OCI-LY1 (cell line): ENCODE measurements at regions not wholly inside any gene's neighbourhood (a gene's known extent, or its start where the extent isn't known, plus 50 kb on each side); places are given as distances from the start of the nearest gene placed in this dataset.

Experiments
- H2AFZ ChIP-seq: fragments of 200-600 bp; sonication (generic), shearing (Covaris generic); 2 replicates; pipeline ENCODE4 v1.6.0; 2014; ENCODE audit warnings: antibody characterized with exemption, mild to moderate bottlenecking, low read length
- H3F3A ChIP-seq: fragments of 200-600 bp; sonication (generic), shearing (Covaris generic); 2 replicates; pipeline ENCODE4 v1.6.0; 2014; ENCODE audit warnings: mild to moderate bottlenecking, antibody characterized with exemption, low read length, moderate library complexity; ENCODE audit not compliant: insufficient read depth
- H3K27ac ChIP-seq: fragments of 200-600 bp; sonication (generic); 2 replicates; pipeline ENCODE4 v1.5.1; 2014; ENCODE audit warnings: low read length, mixed run types, mild to moderate bottlenecking, low read depth; ENCODE audit not compliant: poor library complexity, severe bottlenecking
- H3K27me3 ChIP-seq: fragments of 200-600 bp; sonication (generic); 2 replicates; pipeline ENCODE4 v1.6.0; 2014; ENCODE audit warnings: antibody characterized with exemption, mild to moderate bottlenecking, low read length, moderate library complexity; ENCODE audit not compliant: insufficient read depth
- H3K36me3 ChIP-seq: fragments of 200-600 bp; sonication (generic); 2 replicates; pipeline ENCODE4 v1.6.1; 2014; ENCODE audit warnings: mild to moderate bottlenecking, antibody characterized with exemption, low read length, moderate library complexity, mixed read lengths; ENCODE audit not compliant: insufficient read depth
- H3K4me1 ChIP-seq: fragments of 200-600 bp; sonication (generic); 2 replicates; pipeline ENCODE4 v1.5.1; 2014; ENCODE audit warnings: mild to moderate bottlenecking, low read length, moderate library complexity; ENCODE audit not compliant: insufficient read depth, severe bottlenecking
- H3K4me2 ChIP-seq: fragments of 200-600 bp; sonication (generic), shearing (Covaris generic); 2 replicates; pipeline ENCODE4 v1.6.1; 2014; ENCODE audit warnings: low read length
- H3K4me3 ChIP-seq: fragments of 200-600 bp; sonication (generic); 2 replicates; pipeline ENCODE4 v1.5.1; 2014; ENCODE audit warnings: low read length, low read depth, mild to moderate bottlenecking, mixed read lengths; ENCODE audit not compliant: poor library complexity, severe bottlenecking
- H3K79me2 ChIP-seq: fragments of 200-600 bp; shearing (Covaris generic); 2 replicates; pipeline ENCODE4 v1.6.1; 2016; ENCODE audit warnings: mixed run types, low read length, mixed read lengths; ENCODE audit not compliant: insufficient read depth
- H3K9ac ChIP-seq: fragments of 200-600 bp; sonication (generic), shearing (Covaris generic); 2 replicates; pipeline ENCODE4 v1.6.1; 2014; ENCODE audit warnings: mild to moderate bottlenecking, low read length, mixed read lengths
- H3K9me2 ChIP-seq: fragments of 200-600 bp; sonication (generic), shearing (Covaris generic); 2 replicates; pipeline ENCODE4 v1.6.1; 2014; ENCODE audit warnings: low read depth, mild to moderate bottlenecking, low read length, mixed read lengths
- H3K9me3 ChIP-seq: fragments of 200-600 bp; shearing (Covaris generic); 2 replicates; pipeline ENCODE4 v1.6.1; 2014; ENCODE audit warnings: low read length, mixed read lengths
- H4K20me1 ChIP-seq: fragments of 200-600 bp; sonication (generic), shearing (Covaris generic); 2 replicates; pipeline ENCODE4 v1.6.0; 2016; ENCODE audit warnings: mild to moderate bottlenecking, low read length; ENCODE audit not compliant: insufficient read depth
- CTCF ChIP-seq: fragments of 200-600 bp; sonication (generic), shearing (Covaris generic); IDR thresholded peaks from 2 replicates; pipeline ENCODE4 v1.5.1; 2017; ENCODE audit warnings: mild to moderate bottlenecking, antibody characterized with exemption, low read length, moderate library complexity, mixed read lengths
- EZH2 ChIP-seq: fragments of 200-600 bp; sonication (generic), shearing (Covaris generic); IDR thresholded peaks from 2 replicates; pipeline ENCODE4 v1.8.0; 2017; ENCODE audit warnings: borderline replicate concordance, mixed run types, mild to moderate bottlenecking, antibody characterized with exemption, low read length, moderate library complexity, mixed read lengths

- Histone ChIP-seq H3K27ac (no peak overlapping the region), H3K9me2 (no peaks in the 10 kb centered on the region), H3K79me2 (no peaks in the 10 kb centered on the region), H2AFZ (no peak overlapping the region), H3F3A (no peaks in the 10 kb centered on the region), H3K4me2 (no peak overlapping the region), H3K9ac (no peak overlapping the region), H3K27me3 (no peaks in the 10 kb centered on the region), H4K20me1 (no peaks in the 10 kb centered on the region), H3K9me3 (no peaks in the 10 kb centered on the region), H3K4me3 (no peak overlapping the region), H3K4me1 (no peaks in the 10 kb centered on the region), H3K36me3 (no peaks in the 10 kb centered on the region)
- no peak for TF ChIP-seq EZH2
- no peak for TF ChIP-seq CTCF
These were observed 89.3 kb upstream of the FTMT start for GRCh38 chr5:121762426-121762825.

- Histone ChIP-seq H3K9me3 (no peaks in the 10 kb centered on the region), H3K27ac (no peak overlapping the region), H4K20me1 (no peaks in the 10 kb centered on the region), H3F3A (no peaks in the 10 kb centered on the region), H3K27me3 (no peaks in the 10 kb centered on the region), H3K4me1 (no peaks in the 10 kb centered on the region), H3K79me2 (no peaks in the 10 kb centered on the region), H2AFZ (no peak overlapping the region), H3K4me3 (no peak overlapping the region), H3K9ac (no peak overlapping the region), H3K36me3 (no peaks in the 10 kb centered on the region), H3K9me2 (no peaks in the 10 kb centered on the region), H3K4me2 (no peak overlapping the region)
- no peak for TF ChIP-seq EZH2
- TF ChIP-seq CTCF: no peak
These were observed 88.0 kb upstream of the FTMT start for GRCh38 chr5:121763665-121764064.

GRCh38 chr5:121780406-121780805 is 71.3 kb upstream of the FTMT start:
- no peaks in the 10 kb centered on the region for H3F3A ChIP-seq

More at GRCh38 chr5:121780406-121780805, 71.3 kb upstream of the FTMT start:
- H3K4me2 ChIP-seq: no peak overlapping the region
- no peaks in the 10 kb centered on the region for H3K27me3 ChIP-seq
- no peaks in the 10 kb centered on the region for H3K36me3 ChIP-seq
- no peaks in the 10 kb centered on the region for H3K9me2 ChIP-seq
- no peak overlapping the region for H3K9ac ChIP-seq
- no peaks in the 10 kb centered on the region for H3K9me3 ChIP-seq
- no peak for TF ChIP-seq EZH2
- TF ChIP-seq CTCF: no peak
- H3K4me3 ChIP-seq: no peak overlapping the region
- H3K27ac ChIP-seq: no peak overlapping the region
- H3K79me2 ChIP-seq: no peaks in the 10 kb centered on the region
- H3K4me1 ChIP-seq: no peaks in the 10 kb centered on the region
- no peaks in the 10 kb centered on the region for H4K20me1 ChIP-seq
- H2AFZ ChIP-seq: no peak overlapping the region
